H1 (cell line): ENCODE measurements at regions not wholly inside any gene's neighbourhood (a gene's known extent, or its start where the extent isn't known, plus 50 kb on each side); places are given as distances from the start of the nearest gene placed in this dataset.

Experiments
- JUN ChIP-seq: IDR thresholded peaks from 2 replicates; pipeline ENCODE4 v1.6.1; 2011; ENCODE audit warnings: low read depth, mild to moderate bottlenecking, improper control_type of control experiment, low read length
- KDM5A ChIP-seq: fragments of 200-600 bp; IDR thresholded peaks from 2 replicates; pipeline ENCODE4 v1.7.1; 2012; ENCODE audit warnings: mild to moderate bottlenecking, low read length, inconsistent platforms, mixed read lengths
- RXRA ChIP-seq: IDR thresholded peaks from 2 replicates; pipeline ENCODE4 v1.6.1; 2011; ENCODE audit warnings: low read depth, mild to moderate bottlenecking, low read length, moderate library complexity; ENCODE audit not compliant: insufficient read depth
- SRF ChIP-seq: IDR thresholded peaks from 2 replicates; pipeline ENCODE4 v1.6.1; 2011; ENCODE audit warnings: mild to moderate bottlenecking, low read depth, low read length, moderate library complexity
- TF ChIP-seq, protein P1 (sequence below): IDR thresholded peaks from 2 replicates; pipeline ENCODE4 v1.6.1; 2011; ENCODE audit warnings: low read length, improper control_type of control experiment

DNA sequence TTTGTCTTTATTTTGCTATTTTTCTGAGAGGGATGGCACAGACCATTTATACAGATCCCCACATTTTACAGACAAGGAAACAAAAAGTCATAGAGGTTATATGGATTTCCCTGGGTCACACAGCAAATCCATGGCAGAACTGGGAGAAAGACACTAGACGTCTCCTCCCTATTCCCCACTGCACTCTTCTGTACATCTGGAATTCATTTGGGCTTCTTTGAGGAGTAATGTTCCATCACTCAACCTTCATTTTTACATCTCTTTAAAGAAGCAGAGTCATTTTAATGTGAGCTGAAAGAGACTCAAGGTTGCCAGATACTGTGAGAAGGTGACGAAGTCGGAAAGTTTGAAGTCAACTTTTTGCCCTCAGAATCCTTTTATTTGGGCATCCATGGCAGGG lies 207.3 kb downstream of the OTOR start (continued):
- TF ChIP-seq, protein P1, sequence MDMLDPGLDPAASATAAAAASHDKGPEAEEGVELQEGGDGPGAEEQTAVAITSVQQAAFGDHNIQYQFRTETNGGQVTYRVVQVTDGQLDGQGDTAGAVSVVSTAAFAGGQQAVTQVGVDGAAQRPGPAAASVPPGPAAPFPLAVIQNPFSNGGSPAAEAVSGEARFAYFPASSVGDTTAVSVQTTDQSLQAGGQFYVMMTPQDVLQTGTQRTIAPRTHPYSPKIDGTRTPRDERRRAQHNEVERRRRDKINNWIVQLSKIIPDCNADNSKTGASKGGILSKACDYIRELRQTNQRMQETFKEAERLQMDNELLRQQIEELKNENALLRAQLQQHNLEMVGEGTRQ: no peak
- TF ChIP-seq KDM5A: no peak
- TF ChIP-seq SRF: no peak
- no peak for TF ChIP-seq JUN
- TF ChIP-seq RXRA: no peak
